ENCODE measurements at regions not wholly inside any gene's neighbourhood (a gene's known extent, or its start where the extent isn't known, plus 50 kb on each side); places are given as distances from the start of the nearest gene placed in this dataset.
A peak's percentile ranks its signal among the peaks of the same experiment; 100 is the strongest.
"Not testable (repeated sequence)": the region's sequence is repeated elsewhere in the genome, so short reads cannot be mapped to it uniquely, and the experiment has no call there.

GRCh38 chr14:49962621-49963020 is 69.7 kb downstream of the ARF6 start:
- Histone ChIP-seq H4K91ac (ENCODE audit: low read length) (no peak overlapping the region), H3K9me3 (ENCODE audit: control insufficient read depth, low read length) (no peaks in the 10 kb centered on the region), H3K27me3 (ENCODE audit: control insufficient read depth in 1 of 2, insufficient read depth in 1 of 2, low read length in 2 of 2) (no peaks in the 10 kb centered on the region), H3K27ac (ENCODE audit: low read length, poor library complexity, severe bottlenecking) (no peak overlapping the region), H2AK5ac (ENCODE audit: low read length, severe bottlenecking) (peak overlapping the region; percentile 74), H2BK5ac (ENCODE audit: low read depth, low read length, poor library complexity, severe bottlenecking) (no peak overlapping the region), H3K4ac (ENCODE audit: low read depth in 1 of 2, low read length in 2 of 2) (no peak overlapping the region), H2AFZ (ENCODE audit: low read depth, low read length) (no peak overlapping the region), H4K8ac (ENCODE audit: low read length) (no peak overlapping the region), H3K79me1 (replicated peaks; ENCODE audit: low read length, poor library complexity, severe bottlenecking) (no peaks in the 10 kb centered on the region), H3K4me3 (ENCODE audit: insufficient read depth in 1 of 2, low read depth in 1 of 2, low read length in 2 of 2) (no peak overlapping the region), H3K18ac (ENCODE audit: low read depth in 1 of 2, low read length in 2 of 2) (no peak overlapping the region), H3K9ac (ENCODE audit: low read length) (no peak overlapping the region), H3K14ac (ENCODE audit: low read length in 2 of 2) (no peak overlapping the region), H2BK120ac (ENCODE audit: low read depth, low read length) (no peak overlapping the region), H2BK15ac (ENCODE audit: low read depth, poor library complexity, severe bottlenecking) (no peak overlapping the region), H3K4me2 (ENCODE audit: low read length, poor library complexity, severe bottlenecking) (no peak overlapping the region), H3K23ac (ENCODE audit: low read length in 2 of 2) (no peak overlapping the region), H3K36me3 (ENCODE audit: control insufficient read depth in 1 of 2, insufficient read depth in 2 of 2, low read depth in 1 of 2, low read length in 2 of 2) (no peaks in the 10 kb centered on the region), H3K4me1 (ENCODE audit: control insufficient read depth, insufficient read depth, low read depth, low read length) (peaks cover 12% of the 10 kb centered on the region), H2BK12ac (ENCODE audit: low read length in 2 of 2) (no peak overlapping the region)
- 99% methylated on average over 6 of the region's 6 CpGs for WGBS
- DNase-seq: no peak

DNA sequence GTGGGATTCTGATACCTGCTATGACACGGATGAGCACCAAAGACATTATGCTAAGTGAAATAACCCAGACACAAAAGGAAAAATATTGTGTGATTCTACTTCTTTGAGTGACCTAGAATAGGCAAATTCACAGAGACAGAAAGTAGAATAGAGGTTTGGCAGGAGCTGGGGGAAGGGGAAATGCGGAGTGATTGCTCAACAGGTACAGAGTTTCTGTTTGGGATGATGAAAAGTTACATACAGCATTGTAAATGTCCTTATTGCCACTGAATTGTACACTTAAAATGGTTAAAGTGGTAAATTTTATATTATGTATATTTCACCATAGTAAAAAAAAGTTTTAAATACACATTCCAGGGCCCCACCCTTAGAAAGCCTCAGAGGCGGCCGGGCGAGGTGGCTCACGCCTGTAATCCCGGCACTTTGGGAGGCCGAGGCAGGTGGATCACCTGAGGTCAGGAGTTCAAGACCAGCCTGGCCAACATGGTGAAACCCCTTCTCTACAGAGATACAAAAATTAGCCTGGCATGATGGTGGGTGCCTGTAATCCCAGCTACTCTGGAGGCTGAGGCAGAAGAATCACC is 72.3 kb downstream of the ARF6 start:
- Histone ChIP-seq H3K4me1 (ENCODE audit: control insufficient read depth, insufficient read depth, low read depth, low read length) (peaks cover 13% of the 10 kb centered on the region), H2AK5ac (ENCODE audit: low read length, severe bottlenecking) (peak overlapping the region; percentile 83)
- H3K9ac ChIP-seq (ENCODE audit: low read length); H3K4me3 ChIP-seq (ENCODE audit: insufficient read depth in 1 of 2, low read depth in 1 of 2, low read length in 2 of 2); H2AFZ ChIP-seq (ENCODE audit: low read depth, low read length); H4K91ac ChIP-seq (ENCODE audit: low read length); H2BK12ac ChIP-seq (ENCODE audit: low read length in 2 of 2); H2BK120ac ChIP-seq (ENCODE audit: low read depth, low read length); H4K8ac ChIP-seq (ENCODE audit: low read length); H3K36me3 ChIP-seq (ENCODE audit: control insufficient read depth in 1 of 2, insufficient read depth in 2 of 2, low read depth in 1 of 2, low read length in 2 of 2); H3K79me1 ChIP-seq (replicated peaks; ENCODE audit: low read length, poor library complexity, severe bottlenecking); H3K4ac ChIP-seq (ENCODE audit: low read depth in 1 of 2, low read length in 2 of 2); H3K27me3 ChIP-seq (ENCODE audit: control insufficient read depth in 1 of 2, insufficient read depth in 1 of 2, low read length in 2 of 2); H2BK15ac ChIP-seq (ENCODE audit: low read depth, poor library complexity, severe bottlenecking); H3K4me2 ChIP-seq (ENCODE audit: low read length, poor library complexity, severe bottlenecking); H3K27ac ChIP-seq (ENCODE audit: low read length, poor library complexity, severe bottlenecking); DNase-seq; H3K18ac ChIP-seq (ENCODE audit: low read depth in 1 of 2, low read length in 2 of 2); H3K23ac ChIP-seq (ENCODE audit: low read length in 2 of 2); H2BK5ac ChIP-seq (ENCODE audit: low read depth, low read length, poor library complexity, severe bottlenecking); H3K14ac ChIP-seq (ENCODE audit: low read length in 2 of 2); H3K9me3 ChIP-seq (ENCODE audit: control insufficient read depth, low read length): not testable (repeated sequence)
- WGBS: 94% methylated on average over 8 of the region's 8 CpGs

DNA sequence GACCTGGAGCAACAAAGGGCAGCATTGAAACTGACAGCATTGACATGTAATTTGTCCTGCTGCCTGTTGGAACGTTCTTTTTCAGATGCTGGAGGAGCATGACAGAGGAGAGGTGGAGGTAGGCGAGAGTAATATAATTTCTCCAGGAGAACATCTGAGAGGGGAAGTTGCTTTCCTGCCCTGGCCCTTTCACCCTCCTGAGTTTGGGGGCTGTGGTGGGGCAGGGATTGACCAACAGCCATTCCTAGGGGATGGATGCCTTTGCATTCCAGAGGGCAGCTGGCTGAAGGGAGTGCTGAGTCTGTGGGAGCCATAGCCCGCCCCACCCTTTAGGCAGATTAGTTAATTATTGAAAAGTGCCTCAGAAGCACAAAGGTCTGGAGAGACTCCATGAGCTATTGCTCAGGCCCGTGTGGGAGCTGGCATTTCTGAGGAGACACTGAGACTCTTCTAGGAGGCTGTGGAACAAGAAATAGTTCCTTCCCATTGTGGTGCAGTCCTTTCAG is 73.5 kb downstream of the ARF6 start:
- no peak overlapping the region for H2AK5ac ChIP-seq (ENCODE audit: low read length, severe bottlenecking)
- H3K23ac ChIP-seq (ENCODE audit: low read length in 2 of 2): no peak overlapping the region
- H3K18ac ChIP-seq (ENCODE audit: low read depth in 1 of 2, low read length in 2 of 2): peak overlapping the region; percentile 31 to 34
- H3K4me3 ChIP-seq (ENCODE audit: insufficient read depth in 1 of 2, low read depth in 1 of 2, low read length in 2 of 2): no peak overlapping the region
- peak overlapping the region; percentile 1 to 98 for H2BK12ac ChIP-seq (ENCODE audit: low read length in 2 of 2)
- WGBS: 41% methylated on average over 4 of the region's 4 CpGs
- H3K9me3 ChIP-seq (ENCODE audit: control insufficient read depth, low read length): no peaks in the 10 kb centered on the region
- peak overlapping the region; percentile 97 for H3K27ac ChIP-seq (ENCODE audit: low read length, poor library complexity, severe bottlenecking)
- no peak overlapping the region for H4K91ac ChIP-seq (ENCODE audit: low read length)
- H3K27me3 ChIP-seq (ENCODE audit: control insufficient read depth in 1 of 2, insufficient read depth in 1 of 2, low read length in 2 of 2): no peaks in the 10 kb centered on the region
- no peaks in the 10 kb centered on the region for H3K36me3 ChIP-seq (ENCODE audit: control insufficient read depth in 1 of 2, insufficient read depth in 2 of 2, low read depth in 1 of 2, low read length in 2 of 2)
- H2BK5ac ChIP-seq (ENCODE audit: low read depth, low read length, poor library complexity, severe bottlenecking): peak overlapping the region; percentile 10
- peaks cover 16% of the 10 kb centered on the region for H3K4me1 ChIP-seq (ENCODE audit: control insufficient read depth, insufficient read depth, low read depth, low read length)
- H2AFZ ChIP-seq (ENCODE audit: low read depth, low read length): peak overlapping the region; percentile 59
- peak overlapping the region; percentile 26 for H3K9ac ChIP-seq (ENCODE audit: low read length)
- H2BK15ac ChIP-seq (ENCODE audit: low read depth, poor library complexity, severe bottlenecking): no peak overlapping the region
- H3K4me2 ChIP-seq (ENCODE audit: low read length, poor library complexity, severe bottlenecking): no peak overlapping the region
- no peak overlapping the region for H2BK120ac ChIP-seq (ENCODE audit: low read depth, low read length)
- H3K14ac ChIP-seq (ENCODE audit: low read length in 2 of 2): no peak overlapping the region
- H3K4ac ChIP-seq (ENCODE audit: low read depth in 1 of 2, low read length in 2 of 2): peak overlapping the region in 1 of 2 experiments; percentile 3
- peaks cover 2% of the 10 kb centered on the region for H3K79me1 ChIP-seq (replicated peaks; ENCODE audit: low read length, poor library complexity, severe bottlenecking)
- peak overlapping the region; percentile 41 for H4K8ac ChIP-seq (ENCODE audit: low read length)
- no peak for DNase-seq

- Histone ChIP-seq H3K4ac (ENCODE audit: low read depth in 1 of 2, low read length in 2 of 2) (no peak overlapping the region), H2BK120ac (ENCODE audit: low read depth, low read length) (no peak overlapping the region), H3K9me3 (ENCODE audit: control insufficient read depth, low read length) (no peaks in the 10 kb centered on the region), H3K27ac (ENCODE audit: low read length, poor library complexity, severe bottlenecking) (peak overlapping the region; percentile 97), H2AFZ (ENCODE audit: low read depth, low read length) (no peak overlapping the region), H4K8ac (ENCODE audit: low read length) (peak overlapping the region; percentile 47), H3K4me1 (ENCODE audit: control insufficient read depth, insufficient read depth, low read depth, low read length) (peaks cover 17% of the 10 kb centered on the region), H2BK15ac (ENCODE audit: low read depth, poor library complexity, severe bottlenecking) (no peak overlapping the region), H2BK5ac (ENCODE audit: low read depth, low read length, poor library complexity, severe bottlenecking) (no peak overlapping the region), H3K36me3 (ENCODE audit: control insufficient read depth in 1 of 2, insufficient read depth in 2 of 2, low read depth in 1 of 2, low read length in 2 of 2) (no peaks in the 10 kb centered on the region), H3K79me1 (replicated peaks; ENCODE audit: low read length, poor library complexity, severe bottlenecking) (peaks cover 2% of the 10 kb centered on the region), H2BK12ac (ENCODE audit: low read length in 2 of 2) (peak overlapping the region in 1 of 2 experiments; percentile 15), H3K9ac (ENCODE audit: low read length) (no peak overlapping the region), H3K4me2 (ENCODE audit: low read length, poor library complexity, severe bottlenecking) (no peak overlapping the region), H3K27me3 (ENCODE audit: control insufficient read depth in 1 of 2, insufficient read depth in 1 of 2, low read length in 2 of 2) (no peaks in the 10 kb centered on the region), H4K91ac (ENCODE audit: low read length) (no peak overlapping the region), H3K4me3 (ENCODE audit: insufficient read depth in 1 of 2, low read depth in 1 of 2, low read length in 2 of 2) (no peak overlapping the region), H2AK5ac (ENCODE audit: low read length, severe bottlenecking) (peak overlapping the region; percentile 93), H3K18ac (ENCODE audit: low read depth in 1 of 2, low read length in 2 of 2) (peak overlapping the region in 1 of 2 experiments; percentile 8), H3K14ac (ENCODE audit: low read length in 2 of 2) (peak overlapping the region in 1 of 2 experiments; percentile 56), H3K23ac (ENCODE audit: low read length in 2 of 2) (no peak overlapping the region)
- WGBS: 97% methylated on average over 11 of the region's 11 CpGs
- no peak for DNase-seq
Measured at GRCh38 chr14:49966971-49967630, 74.2 kb downstream of the ARF6 start.

Measured in mesenchymal stem cell (in vitro differentiated cells and primary cell).